HG03097 (cell line): ENCODE measurements at regions not wholly inside any gene's neighbourhood (a gene's known extent, or its start where the extent isn't known, plus 50 kb on each side); places are given as distances from the start of the nearest gene placed in this dataset.

Experiments
- ATAC-seq: cut with Tn5 transposase; IDR thresholded peaks from one replicate; pipeline ENCODE4 v1.9.1; 2021; ENCODE audit not compliant: unreplicated experiment, low FRiP score

- no peak for ATAC-seq
Observed at GRCh38 chr3:72203613-72204349, 418.8 kb upstream of the PROK2 start.

DNA sequence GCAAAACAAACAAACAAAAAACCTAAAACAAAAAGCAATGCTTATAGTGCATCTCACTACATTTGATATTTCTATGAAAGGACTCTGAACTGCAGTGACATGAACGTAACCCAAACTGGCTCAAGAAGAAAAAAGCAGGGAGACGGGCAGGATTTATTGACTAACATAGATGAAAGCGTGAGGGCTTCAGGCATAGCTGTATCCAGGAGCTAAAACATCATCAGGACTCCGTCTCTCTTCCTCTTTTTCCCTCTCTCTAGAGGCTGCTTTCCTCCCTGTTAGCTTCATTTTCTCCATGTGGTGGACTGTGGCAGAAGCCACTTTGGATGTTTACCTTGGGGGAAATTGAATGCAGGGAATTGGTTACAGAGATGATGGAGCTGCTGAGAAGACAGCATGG is 418.2 kb upstream of the PROK2 start:
- ATAC-seq = no peak

DNA sequence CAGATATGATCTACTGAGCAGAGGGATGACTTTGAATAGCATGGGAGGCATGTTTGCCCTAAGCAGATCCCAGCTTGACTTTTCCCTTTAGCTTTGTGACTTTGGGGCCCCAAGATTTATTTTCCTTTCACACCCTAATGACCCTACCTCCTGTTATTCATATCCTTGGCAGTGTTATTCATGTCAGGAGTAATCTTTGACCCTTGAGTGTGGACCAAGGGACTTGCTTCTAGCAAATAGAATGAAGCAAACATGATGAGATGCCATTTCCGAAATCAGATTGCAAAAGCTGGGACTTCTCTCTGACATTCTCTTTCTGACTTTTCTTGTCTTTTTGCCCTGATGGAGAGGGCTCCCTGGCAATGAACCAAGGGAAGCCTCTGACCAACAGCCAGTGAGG is 415.4 kb upstream of the PROK2 start:
- no peak for ATAC-seq

DNA sequence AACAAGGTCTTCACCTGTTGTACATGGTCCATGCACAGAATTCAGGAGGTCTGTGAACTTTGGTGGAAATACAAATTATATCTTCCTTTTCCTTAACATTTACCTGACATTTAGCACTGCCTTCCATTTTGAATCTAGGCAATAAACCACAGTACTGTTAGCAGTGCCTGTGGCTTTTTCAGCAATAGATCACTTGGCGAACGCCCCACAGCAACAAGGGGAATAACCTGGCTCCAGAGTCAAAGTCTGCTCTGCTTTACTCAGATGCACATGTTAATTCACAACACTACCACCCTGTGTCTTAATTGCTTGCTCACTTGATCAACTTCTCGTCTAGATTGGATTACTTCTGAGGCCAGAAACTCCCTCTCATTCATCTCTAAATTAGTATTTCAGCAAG is 414.6 kb upstream of the PROK2 start:
- ATAC-seq = no peak

DNA sequence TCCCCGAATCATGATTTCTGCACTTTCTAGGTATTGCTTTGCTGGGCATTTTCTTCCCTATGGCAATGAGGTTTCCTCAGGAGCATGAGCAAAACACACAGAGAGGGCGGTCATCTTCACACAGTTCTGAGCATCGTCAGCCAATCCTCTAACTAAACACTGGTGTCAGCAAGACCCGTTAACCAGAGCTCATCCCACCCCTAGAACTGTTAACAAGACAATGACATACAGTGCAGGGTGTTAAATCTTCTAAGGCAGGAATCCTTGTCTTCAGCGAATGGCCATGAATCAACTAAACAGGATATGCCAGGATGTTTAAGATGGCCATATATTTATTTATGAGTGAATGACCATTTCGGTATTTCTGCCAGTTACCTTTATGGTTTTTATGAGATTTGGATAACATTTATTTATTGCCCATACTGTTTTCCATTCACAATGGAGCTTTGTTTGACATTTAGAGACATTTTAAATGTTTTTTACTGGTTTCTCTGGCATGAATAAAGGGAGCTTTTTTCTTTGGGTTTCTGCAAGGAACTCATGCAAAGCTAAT is 411.5 kb upstream of the PROK2 start:
- ATAC-seq = no peak

- no peak for ATAC-seq
Observed at GRCh38 chr3:72195895-72196294, 410.9 kb upstream of the PROK2 start.

DNA sequence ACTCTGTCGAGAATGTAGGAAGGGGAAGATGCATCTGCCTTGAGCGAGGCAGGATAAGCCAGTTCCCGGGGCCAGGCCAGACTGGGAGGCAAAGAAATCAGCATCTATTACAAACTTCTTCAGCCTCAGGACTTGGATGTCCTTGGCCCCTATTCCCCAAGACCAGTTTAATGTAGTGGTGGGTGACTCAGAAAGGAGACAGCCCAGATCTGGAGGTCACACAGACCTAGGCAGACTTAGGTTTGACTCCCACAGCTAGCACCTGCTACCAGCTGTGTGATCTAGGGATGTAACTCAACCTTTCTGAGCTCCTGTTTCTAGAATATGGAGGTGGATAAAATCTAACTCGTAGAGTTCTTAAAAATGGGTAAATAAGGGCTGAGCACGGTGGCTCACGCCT is 409.5 kb upstream of the PROK2 start:
- ATAC-seq = no peak

GRCh38 chr3:72193771-72194430 is 409.0 kb upstream of the PROK2 start:
- no peak for ATAC-seq

DNA sequence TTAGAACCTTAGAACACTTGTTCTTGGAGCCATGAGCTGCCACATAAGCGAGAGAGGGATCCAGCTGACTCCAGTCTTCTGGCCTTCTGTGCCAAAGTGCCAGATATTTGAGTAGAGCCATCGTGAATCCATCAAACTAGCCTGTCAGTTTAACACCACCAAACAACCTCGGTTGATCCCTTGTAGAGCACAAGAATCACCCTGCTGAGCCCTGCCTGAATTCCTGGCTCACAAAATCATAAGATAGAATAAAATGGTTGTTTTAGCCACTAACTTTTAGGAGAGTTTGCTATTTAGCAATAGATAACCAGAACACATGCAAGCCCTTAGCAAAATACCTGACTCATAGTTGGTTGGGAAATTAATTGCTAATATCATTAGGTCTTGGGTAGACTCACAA is 407.6 kb upstream of the PROK2 start:
- no peak for ATAC-seq

GRCh38 chr3:72191209-72191960 is 406.4 kb upstream of the PROK2 start:
- no peak for ATAC-seq

- no peak for ATAC-seq
Observed at GRCh38 chr3:72190050-72190449, 405.1 kb upstream of the PROK2 start.

GRCh38 chr3:72189339-72189738 is 404.4 kb upstream of the PROK2 start:
- no peak for ATAC-seq

- ATAC-seq = no peak
Observed at GRCh38 chr3:72188536-72188935, 403.6 kb upstream of the PROK2 start.

GRCh38 chr3:72187131-72187530 is 402.2 kb upstream of the PROK2 start:
- no peak for ATAC-seq

DNA sequence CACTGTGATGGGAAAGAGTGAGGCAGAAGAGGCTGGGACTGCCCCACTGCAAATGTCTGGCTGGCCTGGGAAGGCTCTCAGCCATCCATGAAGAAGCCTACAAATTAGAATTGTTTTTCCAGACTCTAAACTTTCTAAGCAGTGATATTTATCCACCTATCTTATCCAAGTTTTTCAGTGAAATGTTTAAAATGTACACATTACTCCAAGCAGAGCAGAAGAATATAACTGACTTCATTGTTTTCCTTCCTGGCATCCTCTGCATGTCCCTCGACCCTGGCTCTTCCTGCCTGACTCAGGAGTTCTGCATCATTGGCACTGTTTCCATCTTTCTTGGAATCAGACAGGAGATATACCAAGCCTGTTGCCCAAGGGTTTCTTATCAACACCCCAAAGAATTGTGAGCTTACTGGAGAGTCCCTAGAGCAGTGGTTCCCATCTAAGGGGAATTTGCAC is 401.5 kb upstream of the PROK2 start:
- ATAC-seq = no peak

DNA sequence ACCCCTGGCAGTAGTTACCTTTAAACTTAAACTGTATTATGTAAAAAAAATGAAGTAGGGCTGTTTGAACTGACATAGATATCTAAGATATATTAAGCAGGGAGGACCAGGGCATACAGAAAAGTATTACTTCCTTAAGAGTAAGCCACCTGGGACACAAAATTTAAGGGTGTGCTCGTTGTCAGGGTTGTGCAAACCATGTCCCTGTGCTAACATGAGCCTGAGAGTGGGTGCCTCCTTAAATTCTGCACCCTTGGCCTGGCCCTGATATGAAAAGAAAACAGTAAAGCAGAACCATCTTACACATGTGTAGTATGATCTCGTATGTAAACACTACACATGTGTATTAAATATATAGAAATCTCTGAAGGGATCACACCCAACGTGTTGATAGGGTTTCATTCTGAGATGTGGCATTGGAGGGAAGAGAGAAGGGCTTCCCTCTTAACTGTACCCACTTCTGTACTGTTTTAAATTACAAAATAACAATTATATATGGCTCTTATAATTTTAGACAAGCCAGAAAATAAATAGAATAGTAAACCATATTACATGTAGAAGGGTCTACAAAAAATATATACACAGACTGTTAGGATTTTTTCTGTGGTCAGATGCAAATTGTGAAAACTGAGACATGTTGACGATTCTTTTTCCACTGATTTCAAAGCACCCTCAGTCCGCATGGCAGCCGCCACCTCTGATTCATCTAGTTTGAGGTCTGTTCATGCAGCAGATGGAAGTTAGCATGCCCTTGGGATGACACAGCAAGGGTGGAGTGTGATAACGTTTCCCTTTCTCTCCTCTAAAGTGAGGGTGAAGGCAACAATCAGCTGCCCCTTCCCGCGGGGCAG is 400.8 kb upstream of the PROK2 start:
- no peak for ATAC-seq

GRCh38 chr3:72183489-72183888 is 398.5 kb upstream of the PROK2 start:
- no peak for ATAC-seq

DNA sequence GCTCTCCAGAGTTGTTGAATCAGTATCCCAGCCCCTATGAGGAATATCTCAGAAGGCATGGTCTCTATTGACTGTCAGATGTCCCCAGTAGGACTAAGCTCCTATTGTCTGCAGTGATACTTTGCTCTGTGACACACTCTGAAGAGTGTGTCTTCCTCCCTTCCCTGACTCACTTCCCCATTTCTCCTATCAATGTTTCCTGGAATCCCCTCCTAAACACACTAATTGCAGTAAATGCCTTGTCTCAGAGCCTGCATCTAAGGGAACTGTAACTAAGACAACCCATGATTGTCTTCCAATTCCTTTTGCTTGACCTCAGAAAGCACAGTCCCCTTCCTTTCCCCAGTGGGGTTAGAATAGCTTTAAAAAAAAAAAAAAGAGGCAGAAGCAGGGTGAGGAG is 397.3 kb upstream of the PROK2 start:
- ATAC-seq = no peak

DNA sequence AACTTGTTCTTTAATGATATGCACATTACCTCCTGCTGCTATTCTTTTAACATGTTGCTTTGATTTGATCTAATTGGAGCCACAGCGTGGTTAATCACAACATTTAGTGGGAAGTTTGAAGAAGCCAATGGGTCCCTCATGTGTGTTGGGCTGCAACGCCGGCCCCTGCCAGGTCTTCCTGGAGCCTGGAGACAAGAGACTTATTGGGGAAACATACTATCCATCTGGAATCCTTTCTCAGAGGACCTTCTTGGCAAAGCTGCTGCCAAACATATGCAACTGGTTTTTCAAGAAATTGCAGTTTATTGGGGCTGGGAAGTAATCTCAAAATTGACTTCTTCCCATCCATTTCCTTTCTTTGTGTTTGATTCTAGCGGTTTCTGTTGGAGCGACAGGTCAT is 396.3 kb upstream of the PROK2 start:
- no peak for ATAC-seq

DNA sequence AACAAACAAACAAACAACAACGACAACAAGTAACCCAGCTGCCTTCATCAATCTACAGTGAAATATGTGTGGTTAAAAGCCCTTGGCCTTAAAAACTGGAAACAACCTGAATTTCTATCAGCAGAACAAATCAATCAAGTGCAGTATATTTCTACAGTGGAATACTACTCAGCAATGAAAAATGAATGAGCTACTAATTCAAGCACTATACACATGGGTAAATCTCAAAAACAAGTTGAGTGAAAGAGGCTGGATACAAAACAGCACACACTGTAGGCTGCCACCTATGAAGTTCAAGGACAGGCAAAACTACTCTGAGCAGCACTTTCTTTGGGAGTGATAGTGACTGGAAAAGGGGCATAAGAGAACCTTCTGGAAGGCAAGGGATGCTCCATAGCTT is 395.5 kb upstream of the PROK2 start:
- ATAC-seq = no peak

GRCh38 chr3:72179107-72179464 is 394.1 kb upstream of the PROK2 start:
- ATAC-seq = no peak
